ENCODE measurements at regions not wholly inside any gene's neighbourhood (a gene's known extent, or its start where the extent isn't known, plus 50 kb on each side); places are given as distances from the start of the nearest gene placed in this dataset.

DNA sequence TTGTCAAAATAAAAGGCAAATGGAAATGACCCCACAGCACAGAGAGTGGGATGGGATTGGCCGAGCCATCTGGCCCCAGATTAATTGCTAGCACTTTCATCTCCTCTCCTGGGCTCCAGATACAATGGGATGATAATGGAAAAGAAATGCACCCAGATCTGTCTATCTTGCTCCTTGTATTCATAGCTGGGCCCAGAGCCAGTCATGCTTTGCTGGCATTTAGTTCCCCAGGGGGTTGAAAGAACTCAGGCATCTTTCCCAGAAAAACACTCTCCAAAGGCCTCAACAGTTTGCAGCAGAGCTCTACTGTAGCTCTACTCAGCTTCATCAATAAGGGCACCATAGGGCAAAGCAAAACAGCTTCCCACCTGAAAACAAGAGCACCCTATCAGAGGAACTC is 116.0 kb upstream of the FOXA2 start (continued):
- TF ChIP-seq, protein P1, sequence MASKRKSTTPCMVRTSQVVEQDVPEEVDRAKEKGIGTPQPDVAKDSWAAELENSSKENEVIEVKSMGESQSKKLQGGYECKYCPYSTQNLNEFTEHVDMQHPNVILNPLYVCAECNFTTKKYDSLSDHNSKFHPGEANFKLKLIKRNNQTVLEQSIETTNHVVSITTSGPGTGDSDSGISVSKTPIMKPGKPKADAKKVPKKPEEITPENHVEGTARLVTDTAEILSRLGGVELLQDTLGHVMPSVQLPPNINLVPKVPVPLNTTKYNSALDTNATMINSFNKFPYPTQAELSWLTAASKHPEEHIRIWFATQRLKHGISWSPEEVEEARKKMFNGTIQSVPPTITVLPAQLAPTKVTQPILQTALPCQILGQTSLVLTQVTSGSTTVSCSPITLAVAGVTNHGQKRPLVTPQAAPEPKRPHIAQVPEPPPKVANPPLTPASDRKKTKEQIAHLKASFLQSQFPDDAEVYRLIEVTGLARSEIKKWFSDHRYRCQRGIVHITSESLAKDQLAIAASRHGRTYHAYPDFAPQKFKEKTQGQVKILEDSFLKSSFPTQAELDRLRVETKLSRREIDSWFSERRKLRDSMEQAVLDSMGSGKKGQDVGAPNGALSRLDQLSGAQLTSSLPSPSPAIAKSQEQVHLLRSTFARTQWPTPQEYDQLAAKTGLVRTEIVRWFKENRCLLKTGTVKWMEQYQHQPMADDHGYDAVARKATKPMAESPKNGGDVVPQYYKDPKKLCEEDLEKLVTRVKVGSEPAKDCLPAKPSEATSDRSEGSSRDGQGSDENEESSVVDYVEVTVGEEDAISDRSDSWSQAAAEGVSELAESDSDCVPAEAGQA (IDR thresholded peaks at IDR 0.05; ENCODE audit: low read depth), result no peak
- TF ChIP-seq, protein P1 (CRISPR knock-in tag; IDR thresholded peaks at IDR 0.05; ENCODE audit: borderline replicate concordance), result no peak
- no peak for TF ChIP-seq ATF7-NPFF (CRISPR knock-in tag; IDR thresholded peaks at IDR 0.05; ENCODE audit: low read depth)
- no peak for TF ChIP-seq ZNF891 (CRISPR knock-in tag; IDR thresholded peaks at IDR 0.05)
- TF ChIP-seq NCOA5 (CRISPR knock-in tag; IDR thresholded peaks at IDR 0.05), result no peak
- no peak for TF ChIP-seq RFX1 (IDR thresholded peaks at IDR 0.05)
- TF ChIP-seq, protein P2, sequence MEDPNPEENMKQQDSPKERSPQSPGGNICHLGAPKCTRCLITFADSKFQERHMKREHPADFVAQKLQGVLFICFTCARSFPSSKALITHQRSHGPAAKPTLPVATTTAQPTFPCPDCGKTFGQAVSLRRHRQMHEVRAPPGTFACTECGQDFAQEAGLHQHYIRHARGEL (CRISPR knock-in tag; IDR thresholded peaks at IDR 0.05), result no peak
- TF ChIP-seq ZNF431 (CRISPR knock-in tag; IDR thresholded peaks at IDR 0.05; ENCODE audit: borderline replicate concordance, low read depth), result no peak
- no peak for TF ChIP-seq ZNF569 (CRISPR knock-in tag; IDR thresholded peaks at IDR 0.05; ENCODE audit: borderline replicate concordance)
- no peak for TF ChIP-seq AKAP8 (CRISPR knock-in tag; IDR thresholded peaks at IDR 0.05)
- TF ChIP-seq, protein P3, sequence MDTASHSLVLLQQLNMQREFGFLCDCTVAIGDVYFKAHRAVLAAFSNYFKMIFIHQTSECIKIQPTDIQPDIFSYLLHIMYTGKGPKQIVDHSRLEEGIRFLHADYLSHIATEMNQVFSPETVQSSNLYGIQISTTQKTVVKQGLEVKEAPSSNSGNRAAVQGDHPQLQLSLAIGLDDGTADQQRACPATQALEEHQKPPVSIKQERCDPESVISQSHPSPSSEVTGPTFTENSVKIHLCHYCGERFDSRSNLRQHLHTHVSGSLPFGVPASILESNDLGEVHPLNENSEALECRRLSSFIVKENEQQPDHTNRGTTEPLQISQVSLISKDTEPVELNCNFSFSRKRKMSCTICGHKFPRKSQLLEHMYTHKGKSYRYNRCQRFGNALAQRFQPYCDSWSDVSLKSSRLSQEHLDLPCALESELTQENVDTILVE (CRISPR knock-in tag; IDR thresholded peaks at IDR 0.05), result no peak
- no peak for TF ChIP-seq HOXA7 (CRISPR knock-in tag; IDR thresholded peaks at IDR 0.05)
- no peak for TF ChIP-seq KAT8 (CRISPR knock-in tag; IDR thresholded peaks at IDR 0.05)

Data from HepG2 (cell line).